Loucy (cell line): ENCODE measurements at regions not wholly inside any gene's neighbourhood (a gene's known extent, or its start where the extent isn't known, plus 50 kb on each side); places are given as distances from the start of the nearest gene placed in this dataset.

Source experiments
- H2AFZ ChIP-seq: fragments of 200-600 bp; sonication (generic); 2 replicates; pipeline ENCODE4 v1.6.0; 2016; ENCODE audit warnings: antibody characterized with exemption, mild to moderate bottlenecking, low read length, moderate library complexity
- H3F3A ChIP-seq: fragments of 200-600 bp; 2 replicates; pipeline ENCODE4 v1.6.0; 2016; ENCODE audit warnings: antibody characterized with exemption, low read depth, mild to moderate bottlenecking
- H3K27me3 ChIP-seq: fragments of 200-600 bp; sonication (generic); 2 replicates; pipeline ENCODE4 v1.6.1; 2014; ENCODE audit warnings: low read length, mild to moderate bottlenecking; ENCODE audit not compliant: insufficient read depth, poor library complexity, severe bottlenecking
- H3K36me3 ChIP-seq: fragments of 200-600 bp; sonication (generic); 2 replicates; pipeline ENCODE4 v1.6.1; 2016; ENCODE audit warnings: low read length; ENCODE audit not compliant: insufficient read depth
- H3K4me1 ChIP-seq: fragments of 200-600 bp; sonication (generic); 2 replicates; pipeline ENCODE4 v1.5.1; 2014; ENCODE audit warnings: low read length, mild to moderate bottlenecking; ENCODE audit not compliant: insufficient read depth, poor library complexity, severe bottlenecking
- H3K4me2 ChIP-seq: fragments of 200-600 bp; sonication (generic); 2 replicates; pipeline ENCODE4 v1.6.0; 2014; ENCODE audit warnings: antibody characterized with exemption, low read length, low read depth, mild to moderate bottlenecking; ENCODE audit not compliant: poor library complexity, severe bottlenecking
- H3K4me3 ChIP-seq: fragments of 200-600 bp; sonication (generic); 2 replicates; pipeline ENCODE4 v1.5.1; 2014; ENCODE audit warnings: low read length, mild to moderate bottlenecking, mixed read lengths; ENCODE audit not compliant: poor library complexity, severe bottlenecking
- H3K79me2 ChIP-seq: fragments of 200-600 bp; sonication (generic); 2 replicates; pipeline ENCODE4 v1.6.1; 2014; ENCODE audit warnings: low read length; ENCODE audit not compliant: insufficient read depth
- H3K9ac ChIP-seq: fragments of 200-600 bp; sonication (generic); 2 replicates; pipeline ENCODE4 v1.6.0; 2014; ENCODE audit warnings: mild to moderate bottlenecking, low read depth, low read length, moderate library complexity; ENCODE audit not compliant: poor library complexity, severe bottlenecking
- H3K9me2 ChIP-seq: fragments of 200-600 bp; sonication (generic); replicated peaks from 2 replicates; pipeline ENCODE4 v1.6.1; 2016; ENCODE audit warnings: low read depth, low read length, mixed read lengths
- H3K9me3 ChIP-seq: fragments of 200-600 bp; sonication (generic); 2 replicates; pipeline ENCODE4 v1.6.1; 2014; ENCODE audit warnings: mild to moderate bottlenecking, antibody characterized with exemption, low read length, low read depth; ENCODE audit not compliant: insufficient read depth
- H4K20me1 ChIP-seq: fragments of 200-600 bp; sonication (generic); 2 replicates; pipeline ENCODE4 v1.6.0; 2014; ENCODE audit warnings: antibody characterized with exemption, low read length, mild to moderate bottlenecking; ENCODE audit not compliant: insufficient read depth, poor library complexity, severe bottlenecking
- CTCF ChIP-seq: fragments of 200-600 bp; sonication (generic); conservative IDR thresholded peaks from 2 replicates; pipeline ENCODE4 v1.5.1; 2014; ENCODE audit warnings: mild to moderate bottlenecking, antibody characterized with exemption, low read length
- EZH2phosphoT487 ChIP-seq: fragments of 200-600 bp; IDR thresholded peaks from 2 replicates; pipeline ENCODE4 v1.6.1; 2018; ENCODE audit warnings: antibody characterized with exemption, mild to moderate bottlenecking, moderate library complexity, borderline replicate concordance

DNA sequence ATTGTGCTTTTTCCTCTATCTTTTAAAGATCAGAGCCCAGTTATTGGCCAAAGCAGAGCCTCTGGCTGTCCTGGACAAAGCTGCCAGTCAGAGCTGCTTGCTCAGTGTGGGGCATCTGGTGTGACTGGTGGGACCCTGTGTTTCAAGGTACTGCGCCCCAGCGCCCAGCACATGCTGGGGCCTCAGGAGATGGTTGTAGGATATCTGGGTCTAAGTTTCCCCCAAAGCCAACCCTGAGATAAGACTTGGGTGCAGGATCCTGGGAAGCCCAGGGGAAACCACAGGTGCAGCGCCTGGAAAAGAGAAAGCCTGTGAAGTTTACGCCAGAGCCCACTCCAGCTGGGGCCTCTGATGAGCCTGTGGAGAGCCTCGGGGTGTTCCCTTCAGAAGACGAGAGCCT, 117.7 kb downstream of the RPIA start:
- Histone ChIP-seq H3K36me3 (no peaks in the 10 kb centered on the region), H4K20me1 (no peaks in the 10 kb centered on the region), H3K4me2 (no peak overlapping the region), H3K9me3 (no peaks in the 10 kb centered on the region), H3K79me2 (no peaks in the 10 kb centered on the region), H3K9me2 (no peaks in the 10 kb centered on the region), H3F3A (no peaks in the 10 kb centered on the region), H3K27me3 (no peaks in the 10 kb centered on the region), H2AFZ (no peak overlapping the region), H3K4me3 (no peak overlapping the region), H3K4me1 (no peaks in the 10 kb centered on the region), H3K9ac (no peak overlapping the region)
- TF ChIP-seq CTCF (no peak), EZH2phosphoT487 (no peak)

DNA sequence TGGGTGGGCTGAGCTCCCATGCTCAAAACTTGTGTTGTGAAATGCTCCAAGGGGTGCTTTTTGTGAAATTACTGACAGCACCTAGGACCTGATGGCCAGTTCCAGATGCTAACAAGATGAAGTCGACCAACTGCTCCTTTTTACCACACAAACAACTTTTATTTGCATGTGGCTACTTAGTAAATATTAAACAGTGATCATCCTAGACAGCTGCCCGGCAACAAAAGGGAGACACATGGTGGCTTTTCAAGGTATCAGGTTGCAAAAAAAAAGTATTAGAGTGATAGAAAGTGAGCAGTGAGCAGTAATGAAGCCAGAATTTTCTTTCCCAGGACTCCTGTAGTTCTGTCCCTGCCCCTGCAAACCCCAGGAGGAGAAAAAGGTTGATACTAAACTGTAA, 118.5 kb downstream of the RPIA start:
- Histone ChIP-seq H3K36me3 (no peaks in the 10 kb centered on the region), H3K79me2 (no peaks in the 10 kb centered on the region)

GRCh38 chr2:88810488-88810887, 119.0 kb downstream of the RPIA start:
- H3K4me3 ChIP-seq, result no peak overlapping the region
- no peaks in the 10 kb centered on the region for H3K4me1 ChIP-seq
- no peak overlapping the region for H3K9ac ChIP-seq
- no peaks in the 10 kb centered on the region for H3K36me3 ChIP-seq
- peaks cover 2% of the 10 kb centered on the region; the same call in 1 of the 2 replicates for H3K9me3 ChIP-seq
- no peak overlapping the region for H2AFZ ChIP-seq
- no peaks in the 10 kb centered on the region for H3F3A ChIP-seq
- no peak overlapping the region for H3K4me2 ChIP-seq
- no peaks in the 10 kb centered on the region for H3K9me2 ChIP-seq
- no peaks in the 10 kb centered on the region for H3K79me2 ChIP-seq
- H4K20me1 ChIP-seq, result no peaks in the 10 kb centered on the region
- no peak for TF ChIP-seq CTCF
- TF ChIP-seq EZH2phosphoT487, result no peak
- H3K27me3 ChIP-seq, result no peaks in the 10 kb centered on the region

More for the DNA sequence above, 118.5 kb downstream of the RPIA start:
- Histone ChIP-seq H3K27me3 (no peaks in the 10 kb centered on the region), H3K9me3 (no peaks in the 10 kb centered on the region), H4K20me1 (no peaks in the 10 kb centered on the region), H3K4me2 (no peak overlapping the region), H2AFZ (no peak overlapping the region), H3F3A (no peaks in the 10 kb centered on the region), H3K9ac (no peak overlapping the region), H3K4me3 (no peak overlapping the region), H3K4me1 (no peaks in the 10 kb centered on the region), H3K9me2 (no peaks in the 10 kb centered on the region)
- no peak for TF ChIP-seq CTCF
